Central memory CD4-positive, alpha-beta T cell (primary cell): ENCODE measurements at regions not wholly inside any gene's neighbourhood (a gene's known extent, or its start where the extent isn't known, plus 50 kb on each side); places are given as distances from the start of the nearest gene placed in this dataset.
"Not testable (repeated sequence)": the region's sequence is repeated elsewhere in the genome, so short reads cannot be mapped to it uniquely, and the experiment has no call there.

Experiments
- DNase-seq: peaks from one replicate; pipeline ENCODE4 v3.0.0; 2022

DNA sequence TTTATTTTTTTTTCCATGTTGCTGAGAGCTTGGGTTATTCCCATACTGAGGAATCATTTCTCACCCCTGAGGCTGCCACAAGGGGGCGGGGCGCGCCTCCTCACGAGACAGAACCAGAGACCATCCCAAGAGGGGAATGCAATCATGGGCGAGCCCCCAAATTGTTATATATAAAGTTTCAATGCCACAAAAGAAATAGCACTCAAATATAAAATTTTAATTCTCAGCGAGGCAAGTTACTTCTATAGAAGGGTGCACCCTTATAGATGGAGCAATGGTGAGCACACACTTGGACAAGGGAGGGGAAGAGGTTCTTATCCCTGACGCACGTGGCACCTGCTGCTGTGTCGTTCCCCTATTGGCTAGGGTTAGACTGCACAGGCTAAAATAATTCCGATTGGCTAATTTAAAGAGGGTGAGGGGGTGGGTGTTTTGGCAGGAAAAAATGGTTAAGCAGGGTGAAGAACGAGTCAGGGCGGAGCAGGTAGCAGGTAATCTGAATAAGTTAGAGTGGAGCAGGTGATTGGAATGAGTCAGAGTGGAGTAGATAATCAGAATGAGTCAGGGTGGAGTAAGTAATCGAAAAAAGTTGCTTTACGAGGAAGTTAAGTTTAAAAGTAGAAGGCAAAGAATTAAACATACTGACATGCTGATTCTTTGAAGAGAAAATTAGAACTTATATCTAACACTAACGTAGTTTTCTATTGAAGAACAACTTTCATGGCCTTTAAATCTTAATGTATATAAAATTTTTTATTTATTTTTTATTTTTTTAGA is 177.5 kb downstream of the MTCL1 start:
- no peak for DNase-seq

DNA sequence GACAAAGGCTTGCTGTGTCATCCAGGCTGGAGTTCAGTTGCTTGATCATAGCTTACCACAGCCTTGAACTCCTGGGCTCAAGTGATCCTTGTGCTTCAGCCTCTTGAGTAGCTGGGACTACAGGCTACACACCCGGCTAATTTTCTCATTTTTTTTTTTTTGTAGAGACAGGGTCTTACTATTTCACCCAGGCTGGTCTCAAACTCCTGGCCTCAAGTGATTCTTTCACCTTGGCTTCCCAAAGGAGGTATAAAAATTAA is 178.0 kb downstream of the MTCL1 start:
- DNase-seq, result no peak

DNA sequence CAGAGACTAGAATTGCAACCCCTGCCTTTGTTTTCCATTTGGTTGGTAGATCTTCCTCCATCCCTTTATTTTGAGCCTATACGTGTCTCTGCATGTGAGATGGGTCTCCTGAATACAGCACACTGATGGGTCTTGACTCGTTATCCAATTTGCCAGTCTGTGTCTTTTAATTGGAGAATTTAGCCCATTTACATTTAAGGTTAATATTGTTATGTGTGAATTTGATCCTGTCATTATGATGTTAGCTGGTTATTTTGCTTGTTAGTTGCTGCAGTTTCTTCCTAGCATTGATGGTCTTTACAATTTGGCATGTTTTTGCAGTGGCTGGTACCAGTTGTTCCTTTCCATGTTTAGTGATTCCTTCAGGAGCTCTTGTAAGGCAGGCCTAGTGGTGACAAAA is 182.5 kb downstream of the MTCL1 start:
- DNase-seq, result not testable (repeated sequence)

DNA sequence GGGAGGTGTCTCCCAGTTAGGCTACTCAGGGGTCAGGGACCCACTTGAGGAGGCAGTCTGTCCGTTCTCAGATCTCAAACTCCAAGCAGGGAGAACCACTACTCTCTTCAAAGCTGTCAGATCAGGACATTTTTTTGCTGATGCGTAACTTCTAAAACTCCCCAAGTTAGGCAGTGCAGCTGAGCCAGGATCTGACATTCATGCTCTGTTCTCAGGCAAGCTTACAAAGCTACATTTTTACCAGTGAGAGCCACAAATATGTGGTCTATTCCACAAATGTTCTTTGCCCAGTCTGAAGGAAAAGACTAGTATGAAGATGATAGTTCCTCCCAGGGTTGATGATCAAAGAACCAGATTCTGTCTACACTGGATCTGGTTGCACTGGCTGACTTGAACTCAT is 184.1 kb downstream of the MTCL1 start:
- no peak for DNase-seq

DNA sequence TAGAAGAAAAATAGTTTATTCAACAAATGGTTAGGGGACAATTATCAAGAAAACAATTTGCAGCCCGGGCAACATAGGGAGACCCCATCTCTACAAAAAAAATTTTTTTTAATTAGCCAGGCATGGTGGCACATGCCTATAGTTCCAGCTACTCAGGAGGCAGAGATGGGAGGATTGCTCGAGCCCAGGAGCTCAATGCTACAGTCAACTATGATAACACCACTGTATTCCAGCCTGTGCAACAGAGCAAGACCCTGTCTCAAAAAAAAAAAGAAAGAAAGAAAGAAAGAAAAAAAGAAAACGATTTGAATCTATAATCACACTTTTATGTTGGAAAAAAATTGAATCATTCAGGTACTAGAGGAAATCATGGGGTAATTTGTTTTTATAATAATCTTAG is 185.1 kb downstream of the MTCL1 start:
- not testable (repeated sequence) for DNase-seq

DNA sequence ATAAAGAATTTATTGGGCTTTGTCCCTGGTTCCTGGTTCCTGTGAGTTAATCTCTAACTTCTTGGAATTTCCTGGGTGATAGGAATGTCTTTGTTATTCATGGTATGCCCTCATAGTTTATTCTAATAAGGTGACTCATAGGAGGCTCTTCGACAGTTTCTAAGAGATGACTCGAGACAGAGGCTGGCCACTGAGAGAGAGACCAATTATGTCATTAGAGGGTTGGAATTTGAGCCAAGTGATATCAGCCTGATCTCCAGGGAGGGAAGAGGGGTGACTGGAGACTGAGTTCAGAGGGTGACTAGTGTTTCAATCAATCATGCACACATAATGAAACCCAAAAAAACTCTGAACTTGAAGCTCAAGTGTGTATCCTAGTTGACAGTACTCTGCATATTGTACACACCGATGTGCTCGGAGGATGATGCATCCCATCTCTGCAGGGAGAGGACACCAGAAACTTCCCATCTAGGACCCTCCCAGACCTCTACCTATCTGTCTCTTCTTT is 185.7 kb downstream of the MTCL1 start:
- no peak for DNase-seq

DNA sequence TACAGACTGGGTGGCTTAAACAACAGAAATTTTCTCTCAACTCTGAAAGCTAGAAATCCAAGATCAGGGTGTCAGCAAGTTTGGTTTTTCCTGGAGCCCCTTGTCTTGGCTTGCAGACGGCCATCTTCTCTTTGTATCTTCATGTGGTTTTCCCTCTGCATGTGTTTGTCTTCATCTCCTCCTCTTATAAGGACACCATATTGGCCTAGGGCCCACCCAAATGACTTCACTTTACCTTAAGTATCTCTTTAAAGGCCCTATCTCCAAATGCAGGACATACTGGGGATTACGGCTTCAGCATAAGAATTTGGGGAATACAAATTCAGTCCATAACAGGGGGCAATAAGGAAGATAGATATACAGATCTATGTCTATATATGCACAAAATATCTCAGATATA is 187.9 kb downstream of the MTCL1 start:
- no peak for DNase-seq

DNA sequence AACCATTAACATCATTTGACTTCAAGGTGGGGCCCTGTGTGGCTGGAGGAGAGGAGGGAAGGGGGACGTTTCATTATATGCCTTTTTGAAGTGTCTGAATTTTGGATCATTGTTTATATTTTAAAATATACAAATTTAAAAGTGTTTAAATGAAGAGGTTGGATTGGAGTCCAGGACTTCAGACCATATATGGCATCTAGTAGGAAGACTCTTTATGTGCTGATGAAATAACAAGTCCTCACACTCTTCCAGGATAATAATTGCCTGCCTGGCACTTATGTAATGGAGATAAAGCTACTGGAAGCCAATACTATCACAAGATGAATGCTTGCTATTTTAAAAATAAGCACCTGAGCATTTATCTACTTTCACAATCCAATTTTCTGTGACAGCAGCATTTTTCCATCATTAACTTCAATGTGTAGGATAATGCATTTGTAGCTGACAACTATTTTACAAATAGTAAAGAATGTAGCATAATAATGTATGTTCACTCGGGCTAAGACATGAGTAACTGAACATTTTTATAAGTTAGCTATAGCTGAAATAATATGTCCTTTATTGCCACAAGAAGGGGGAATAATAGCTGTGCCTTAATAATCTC is 188.4 kb downstream of the MTCL1 start:
- DNase-seq, result no peak

DNA sequence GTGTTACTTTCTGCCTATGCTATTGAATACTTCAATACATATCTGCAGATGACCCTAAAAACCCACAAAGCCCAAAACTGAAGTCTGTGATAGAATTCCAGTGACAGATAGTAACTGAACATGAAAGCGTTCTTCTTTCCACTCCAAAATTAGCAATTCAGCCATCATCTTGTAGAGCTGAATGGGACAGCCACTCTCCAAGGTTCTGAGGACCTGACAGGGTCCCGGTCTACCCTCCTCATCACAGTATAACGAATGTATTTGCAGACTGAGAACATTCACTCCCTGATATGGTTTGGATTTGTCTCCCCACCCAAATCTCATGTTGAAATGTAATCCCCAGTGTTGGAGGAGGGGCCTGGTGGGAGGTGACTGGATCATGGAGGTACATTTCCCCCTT is 189.5 kb downstream of the MTCL1 start:
- DNase-seq, result no peak

DNA sequence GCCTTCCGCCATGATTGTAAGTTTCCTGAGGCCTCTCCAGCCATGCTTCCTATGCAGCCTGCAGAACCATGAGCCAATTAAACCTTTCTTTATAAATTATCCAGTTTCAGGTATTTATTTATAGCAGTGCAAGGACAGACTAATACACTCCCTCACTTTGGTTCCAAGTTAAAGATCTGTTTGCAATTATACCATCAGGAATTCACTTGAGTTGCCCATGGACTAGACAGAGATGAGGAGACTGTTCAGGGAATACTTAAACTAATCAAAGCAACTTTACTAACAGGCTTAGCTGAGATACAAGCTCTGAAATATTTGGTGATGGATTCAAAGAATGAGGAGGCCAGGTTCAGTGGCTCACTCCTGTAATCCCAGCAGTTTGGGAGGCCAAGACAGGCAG is 190.0 kb downstream of the MTCL1 start:
- DNase-seq, result no peak

DNA sequence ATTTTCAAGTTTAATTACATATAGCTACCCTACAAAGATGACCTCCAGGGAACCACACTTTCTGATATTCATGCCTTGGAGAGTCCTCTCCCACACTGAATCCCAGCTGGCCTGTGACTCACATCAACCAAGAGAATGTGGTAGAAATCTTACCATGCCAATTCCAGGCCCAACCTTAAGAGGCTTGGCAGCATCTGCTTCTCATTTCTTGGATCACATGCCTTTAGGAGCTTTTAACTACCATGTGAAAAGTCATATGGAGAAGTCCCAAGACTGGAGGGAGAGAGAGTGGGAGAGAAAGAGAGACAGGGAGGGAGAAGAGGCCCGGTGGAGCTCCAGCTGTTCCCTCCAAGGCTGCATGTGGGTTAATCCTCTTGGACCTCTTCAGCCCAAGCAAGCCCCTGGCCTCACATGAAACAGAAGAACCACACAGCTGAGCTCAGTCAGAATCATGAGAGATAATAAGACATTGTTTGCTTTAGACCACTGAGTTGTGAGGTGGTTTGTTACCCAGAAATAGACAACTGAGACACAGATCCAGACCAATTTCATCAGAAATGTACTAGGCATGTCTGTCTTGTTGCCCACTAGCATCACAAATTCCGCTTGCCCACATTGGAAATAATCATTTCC is 190.7 kb downstream of the MTCL1 start:
- no peak for DNase-seq

DNA sequence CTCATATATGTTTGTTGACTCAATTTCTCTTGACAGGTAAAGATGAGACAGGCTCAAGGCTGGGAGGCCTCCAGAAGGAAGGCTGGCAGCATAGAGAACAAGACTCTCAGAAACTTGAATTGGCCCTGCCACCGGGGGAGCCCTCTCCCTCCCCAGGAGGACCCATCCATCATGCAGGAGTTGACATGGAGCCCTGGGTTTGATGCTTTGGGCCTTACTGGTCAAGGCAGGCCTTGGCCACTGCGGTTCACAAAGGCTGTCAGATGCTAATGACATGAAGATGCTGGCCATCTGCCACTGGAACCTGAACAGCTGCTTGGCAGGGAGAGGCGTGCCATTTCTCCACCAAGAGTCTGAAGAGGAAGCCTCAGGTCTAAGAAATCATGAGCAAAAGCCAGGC is 193.6 kb downstream of the MTCL1 start:
- DNase-seq, result no peak

DNA sequence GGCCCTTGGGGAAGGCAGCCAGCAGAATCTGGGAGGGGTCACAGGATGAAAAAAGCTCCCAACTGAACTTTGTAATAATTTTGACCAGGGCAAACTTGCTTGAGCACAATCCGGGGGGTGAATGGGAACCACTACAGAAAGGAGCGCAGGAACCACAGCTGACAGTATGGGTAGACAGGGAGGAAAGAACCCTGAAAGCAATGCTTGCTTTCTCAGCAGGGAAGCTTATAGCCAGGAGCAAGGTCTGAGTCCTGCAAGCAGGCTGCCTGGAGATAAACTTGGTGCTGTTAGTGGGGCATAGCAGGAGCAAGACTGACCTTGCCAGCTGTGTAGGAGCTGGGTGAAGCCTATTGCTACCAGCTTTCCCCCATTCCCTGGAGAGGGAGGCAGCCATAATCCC is 195.2 kb downstream of the MTCL1 start:
- no peak for DNase-seq

DNA sequence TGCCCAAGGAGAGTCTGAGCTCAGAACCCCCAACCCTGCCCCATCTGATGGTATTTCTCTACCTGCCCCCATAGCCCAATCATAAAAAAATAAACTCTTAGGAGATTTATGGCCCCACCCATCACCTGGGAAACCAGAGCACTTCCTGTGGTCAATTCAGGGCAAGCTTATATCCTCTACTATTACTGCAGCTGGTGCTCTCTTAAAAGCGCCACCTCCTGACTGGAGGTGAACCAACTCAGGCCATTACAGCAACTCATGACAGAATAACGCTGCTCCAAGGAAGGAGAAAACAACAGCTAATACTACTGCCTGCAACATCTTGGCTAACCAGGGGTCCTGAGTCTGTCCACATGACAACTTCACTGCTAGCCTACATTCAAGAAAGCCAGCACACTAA is 195.7 kb downstream of the MTCL1 start:
- no peak for DNase-seq

DNA sequence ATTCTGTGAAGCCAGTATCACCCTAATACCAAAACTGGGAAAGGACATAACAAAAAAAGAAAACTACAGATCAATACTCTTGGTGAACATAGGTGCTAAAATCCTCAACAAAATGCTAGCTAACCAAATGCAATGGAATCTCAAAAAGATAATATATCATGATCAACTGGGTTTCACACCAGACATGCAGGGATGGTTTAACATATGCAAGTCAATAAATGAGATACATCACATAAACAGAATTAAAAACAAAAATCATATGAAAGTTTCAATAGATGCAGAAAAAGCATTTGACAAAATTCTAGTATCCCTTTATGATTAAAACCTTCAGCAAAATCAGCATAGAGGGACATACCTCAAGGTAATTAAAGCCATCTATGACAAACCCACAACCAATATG is 198.2 kb upstream of the NDUFV2 start:
- DNase-seq, result no peak

DNA sequence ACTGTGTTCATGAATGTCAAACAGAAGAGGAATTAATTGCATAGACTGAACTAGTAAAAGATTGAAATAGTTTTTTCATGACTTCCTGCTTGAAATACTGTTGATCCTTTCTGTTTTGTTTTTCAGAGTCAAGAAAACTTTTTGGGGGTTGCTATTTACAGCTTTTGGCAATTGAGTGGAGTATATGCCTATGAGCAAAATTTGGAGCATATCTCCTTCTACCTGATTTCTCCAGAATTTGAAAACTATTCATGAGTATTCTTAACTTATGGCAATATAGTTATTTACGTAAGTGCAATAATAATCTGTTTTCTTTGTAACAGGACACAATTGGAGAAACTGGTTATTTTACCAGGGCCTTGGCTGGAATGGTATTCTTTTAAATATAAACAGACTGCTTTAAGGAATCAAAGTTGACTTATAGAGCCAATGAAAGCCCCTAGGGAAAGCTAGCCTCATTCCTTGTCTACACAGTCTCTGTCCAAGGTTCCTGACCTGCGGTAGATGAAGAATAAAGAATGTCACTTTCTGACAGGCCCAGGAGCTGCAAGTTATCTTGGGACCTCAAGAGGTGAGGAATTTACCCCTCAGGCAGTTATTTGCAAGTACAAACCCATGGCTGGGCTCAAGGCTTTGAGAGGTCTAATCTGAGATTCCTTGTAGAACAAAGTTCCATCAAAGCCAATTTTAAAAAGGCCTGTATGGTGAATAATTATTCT is 193.5 kb upstream of the NDUFV2 start:
- no peak for DNase-seq

DNA sequence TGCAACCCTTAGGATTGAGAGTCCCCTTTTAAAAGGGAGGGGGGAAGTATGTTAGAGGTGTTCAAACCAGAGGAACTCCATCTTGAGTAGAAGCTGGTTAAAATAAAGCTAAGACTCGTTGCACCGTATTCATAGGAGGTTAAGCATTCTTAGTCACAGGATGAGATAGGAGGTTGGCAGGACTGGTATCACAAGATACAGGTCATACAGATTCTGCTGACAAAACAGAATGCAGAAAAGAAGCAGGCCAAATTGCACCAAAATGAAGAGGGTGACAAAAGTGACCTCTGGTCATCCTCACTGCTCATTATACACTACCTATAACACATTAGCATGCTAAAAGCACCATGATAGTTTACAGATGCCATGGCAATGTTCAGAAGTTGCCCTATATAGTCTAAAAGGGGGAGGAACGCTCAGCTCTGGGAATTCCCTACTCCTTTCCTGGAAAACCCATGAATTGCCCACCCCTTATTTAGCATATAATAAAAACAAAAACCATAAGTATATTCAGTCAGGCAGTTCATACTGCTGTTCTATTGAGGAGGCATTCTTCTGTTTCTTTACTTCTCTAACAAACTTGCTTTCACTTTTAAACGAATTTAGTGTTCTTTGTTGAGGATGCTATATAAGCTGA is 192.2 kb upstream of the NDUFV2 start:
- no peak for DNase-seq

DNA sequence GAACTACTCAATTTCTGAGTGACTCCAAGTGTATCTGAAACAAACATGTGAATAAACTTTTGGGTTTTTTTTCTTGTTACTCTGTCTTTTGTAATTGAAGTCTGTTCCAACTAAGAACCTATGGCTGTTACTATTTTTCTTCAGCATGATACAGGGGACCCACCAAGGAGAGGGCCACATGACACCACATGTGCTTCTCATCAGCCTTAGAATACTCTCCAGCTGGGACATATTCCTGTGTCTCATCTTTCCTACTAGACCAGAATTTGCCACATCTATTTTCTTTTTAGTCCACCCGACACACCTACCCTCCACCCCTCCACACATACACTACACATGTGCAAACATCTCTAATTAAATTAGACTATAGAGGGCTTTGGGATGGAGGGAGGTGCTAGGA is 191.7 kb upstream of the NDUFV2 start:
- no peak for DNase-seq

DNA sequence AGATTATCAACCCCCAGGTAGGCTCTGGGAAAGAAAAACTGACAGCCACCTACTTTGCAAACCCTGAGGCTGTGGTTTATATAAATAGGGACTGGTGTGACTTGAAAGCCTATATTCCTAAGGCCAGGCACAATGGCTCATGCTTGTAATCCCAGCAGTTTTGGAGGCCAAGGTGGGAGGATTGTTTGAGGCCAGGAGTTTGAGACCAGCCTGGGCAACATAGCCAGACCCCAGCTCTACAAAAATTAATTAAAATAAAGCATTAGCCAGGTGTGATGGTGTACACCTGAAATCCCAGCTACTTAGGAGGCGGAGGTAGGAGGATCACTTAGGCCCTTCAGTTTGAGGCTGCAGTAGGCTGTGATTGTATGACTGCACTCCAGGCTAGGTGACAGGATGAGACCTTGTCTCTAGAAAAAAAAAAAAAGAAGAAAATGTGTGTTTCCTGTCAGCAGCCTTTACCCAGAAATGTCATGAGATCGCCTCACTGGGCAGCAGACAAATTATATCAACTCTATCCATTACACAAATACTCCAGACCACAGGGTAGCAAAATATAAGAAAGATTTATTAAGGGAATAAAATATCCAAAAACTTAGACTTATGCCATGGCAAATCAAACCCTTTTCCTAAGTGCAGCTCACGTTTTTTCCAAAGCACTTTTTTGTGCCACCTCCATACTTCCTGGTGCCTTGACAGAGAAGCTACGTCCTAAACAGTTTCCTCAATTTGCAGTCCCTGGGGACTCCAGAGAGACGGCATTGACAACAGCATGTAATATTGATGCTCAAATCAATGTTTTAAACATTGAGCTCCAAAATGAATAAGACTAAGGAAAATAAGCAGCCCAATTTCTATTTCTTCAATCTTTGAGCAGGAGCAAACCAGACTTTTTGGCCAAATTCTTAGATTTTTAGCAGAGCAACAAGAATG is 190.8 kb upstream of the NDUFV2 start:
- DNase-seq, result no peak

DNA sequence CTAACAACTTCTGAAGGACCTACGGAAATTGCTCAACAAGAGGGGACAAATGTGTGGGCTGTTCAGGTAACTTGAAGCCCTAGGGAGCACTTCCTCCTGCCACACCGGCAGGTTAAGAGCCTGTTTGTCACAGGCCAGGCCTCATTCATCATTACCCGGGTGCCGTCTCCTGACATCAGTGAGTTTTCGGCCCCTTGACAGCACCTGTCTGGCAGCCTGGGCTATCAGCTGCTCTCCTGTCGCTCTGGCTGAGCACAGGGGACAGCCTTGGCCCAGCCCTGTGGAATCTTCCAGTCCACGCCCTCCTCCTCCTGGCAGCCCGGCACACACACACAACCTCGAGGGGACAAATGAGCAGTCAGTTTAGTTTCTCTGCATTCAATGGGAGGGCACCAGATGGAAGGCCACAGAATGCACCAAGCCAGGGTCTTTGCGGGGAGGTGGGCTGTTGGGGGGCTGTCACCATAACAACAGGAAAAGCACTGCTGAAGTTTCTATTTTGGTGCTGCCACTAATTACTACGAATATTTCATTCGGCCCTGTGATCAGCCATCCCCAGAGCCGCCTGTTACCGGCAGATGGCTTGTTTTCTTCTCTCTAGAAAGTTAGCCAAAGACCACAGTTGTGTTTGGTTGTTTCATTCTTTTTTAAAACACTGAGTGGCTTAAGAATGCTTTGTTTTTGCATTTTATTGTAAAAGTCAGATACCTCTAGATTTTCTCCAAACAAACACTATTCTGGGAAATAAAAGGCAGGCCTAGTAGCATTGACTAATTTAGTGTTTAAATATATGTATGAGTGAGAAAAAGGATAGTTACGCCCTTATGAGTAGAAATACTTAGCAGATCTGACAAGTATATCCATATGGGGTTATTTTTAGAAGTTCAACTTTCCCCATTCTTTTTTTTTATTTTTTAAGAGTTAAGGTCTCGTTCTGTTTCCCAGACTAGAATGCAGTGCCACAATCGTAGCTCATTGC is 189.9 kb upstream of the NDUFV2 start:
- DNase-seq, result no peak
